ENCODE measurements at regions not wholly inside any gene's neighbourhood (a gene's known extent, or its start where the extent isn't known, plus 50 kb on each side); places are given as distances from the start of the nearest gene placed in this dataset.
"Not testable (repeated sequence)": the region's sequence is repeated elsewhere in the genome, so short reads cannot be mapped to it uniquely, and the experiment has no call there.

GRCh38 chr12:75656210-75656609, 144.8 kb upstream of the KRR1 start:
- no peak for DNase-seq (ENCODE audit: low read depth in 1 of 2, low spot score in 1 of 2)

GRCh38 chr12:75655315-75655806, 144.0 kb upstream of the KRR1 start:
- no peak for DNase-seq (ENCODE audit: low read depth in 1 of 2, low spot score in 1 of 2)

GRCh38 chr12:75651342-75651695, 139.9 kb upstream of the KRR1 start:
- DNase-seq (ENCODE audit: low read depth in 1 of 2, low spot score in 1 of 2) = no peak

DNA sequence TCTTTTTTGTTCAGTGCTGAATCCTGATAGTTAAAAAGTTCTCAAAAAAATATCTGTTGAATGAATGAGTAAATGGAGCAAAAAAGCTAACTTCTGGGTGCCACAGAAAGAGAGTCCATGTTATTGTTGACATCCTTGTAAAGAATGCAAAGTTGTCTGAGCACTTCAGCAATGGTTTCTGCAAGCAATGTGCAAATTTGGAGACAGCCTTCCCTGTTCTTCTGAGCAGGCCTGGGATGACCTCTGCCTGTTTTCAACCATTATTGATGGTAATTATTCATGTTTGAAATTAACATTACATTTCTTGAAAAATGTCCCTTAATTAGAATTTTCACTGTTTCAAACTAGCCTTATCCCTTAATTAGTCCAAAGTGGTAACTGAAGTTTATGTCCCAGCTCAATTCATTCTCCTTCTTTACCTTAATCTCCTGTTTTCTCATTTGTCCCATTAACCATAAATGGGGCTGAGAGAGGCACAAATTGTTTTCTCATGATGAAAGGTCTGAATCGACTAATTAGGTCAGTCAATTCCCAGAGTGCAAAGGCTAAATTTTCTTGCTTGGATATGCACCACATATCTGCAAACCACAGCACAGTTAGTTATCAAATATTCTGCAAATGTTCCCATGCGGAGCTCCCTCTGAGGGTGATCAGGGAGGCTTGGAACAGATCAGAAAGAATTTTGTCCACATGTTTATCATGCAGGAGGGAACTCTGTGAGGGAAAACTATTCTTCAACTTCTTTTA, 139.4 kb upstream of the KRR1 start:
- no peak for DNase-seq (ENCODE audit: low read depth in 1 of 2, low spot score in 1 of 2)

- no peak for DNase-seq (ENCODE audit: low read depth in 1 of 2, low spot score in 1 of 2)
These were observed 138.7 kb upstream of the KRR1 start for GRCh38 chr12:75650100-75650499.

- no peak for DNase-seq (ENCODE audit: low read depth in 1 of 2, low spot score in 1 of 2)
These were observed 137.4 kb upstream of the KRR1 start for GRCh38 chr12:75648856-75649255.

- DNase-seq (ENCODE audit: low read depth in 1 of 2, low spot score in 1 of 2) = no peak
These were observed 135.2 kb upstream of the KRR1 start for GRCh38 chr12:75646329-75647210.

- no peak for DNase-seq (ENCODE audit: low read depth in 1 of 2, low spot score in 1 of 2)
These were observed 133.2 kb upstream of the KRR1 start for GRCh38 chr12:75644472-75645072.

DNA sequence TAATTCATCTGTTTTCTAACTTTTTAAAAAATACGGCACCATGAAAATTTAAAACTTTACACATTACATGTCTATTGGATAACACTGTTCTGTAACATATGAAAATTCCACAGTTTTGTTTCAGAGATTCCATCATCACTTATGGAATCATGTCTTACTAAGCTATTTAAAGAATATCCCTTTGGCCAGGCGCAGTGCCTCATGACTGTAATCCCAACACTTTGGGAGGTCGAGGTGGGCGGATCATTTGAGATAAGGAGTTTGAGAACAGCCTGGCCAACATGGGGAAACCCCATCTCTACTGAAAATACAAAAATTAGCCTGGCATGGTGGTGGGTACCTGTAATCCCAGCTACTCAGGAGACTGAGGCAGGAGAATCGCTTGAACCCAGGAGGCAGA, 131.7 kb upstream of the KRR1 start:
- not testable (repeated sequence) for DNase-seq (ENCODE audit: low read depth in 1 of 2, low spot score in 1 of 2)

- DNase-seq (ENCODE audit: low read depth in 1 of 2, low spot score in 1 of 2) = no peak
These were observed 130.8 kb upstream of the KRR1 start for GRCh38 chr12:75642226-75642625.

GRCh38 chr12:75641031-75641780, 129.8 kb upstream of the KRR1 start:
- peak; percentile 6 to 37 for DNase-seq (ENCODE audit: low read depth in 1 of 2, low spot score in 1 of 2)

DNA sequence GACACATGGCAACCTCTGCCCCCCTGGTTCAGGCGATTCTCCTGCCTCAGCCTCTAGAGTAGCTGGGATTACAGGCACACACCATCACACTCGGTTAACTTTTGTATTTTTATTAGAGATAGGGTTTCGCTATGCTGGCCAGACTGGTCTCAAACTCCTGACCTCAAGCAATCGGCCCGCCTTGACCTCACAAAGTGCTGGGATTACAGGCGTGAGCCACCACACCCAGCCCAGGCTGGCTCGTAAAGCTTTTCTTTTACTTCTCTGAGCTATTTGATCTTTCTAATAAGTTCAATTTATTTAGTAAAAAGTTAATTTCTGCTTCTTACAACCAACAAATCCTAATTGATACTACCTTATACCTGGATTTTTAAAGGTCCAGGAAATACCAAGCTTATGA, 127.4 kb upstream of the KRR1 start:
- DNase-seq (ENCODE audit: low read depth in 1 of 2, low spot score in 1 of 2) = no peak

GRCh38 chr12:75636607-75637006, 125.2 kb upstream of the KRR1 start:
- no peak for DNase-seq (ENCODE audit: low read depth in 1 of 2, low spot score in 1 of 2)

- DNase-seq (ENCODE audit: low read depth in 1 of 2, low spot score in 1 of 2) = no peak
These were observed 124.4 kb upstream of the KRR1 start for GRCh38 chr12:75635606-75636444.

DNA sequence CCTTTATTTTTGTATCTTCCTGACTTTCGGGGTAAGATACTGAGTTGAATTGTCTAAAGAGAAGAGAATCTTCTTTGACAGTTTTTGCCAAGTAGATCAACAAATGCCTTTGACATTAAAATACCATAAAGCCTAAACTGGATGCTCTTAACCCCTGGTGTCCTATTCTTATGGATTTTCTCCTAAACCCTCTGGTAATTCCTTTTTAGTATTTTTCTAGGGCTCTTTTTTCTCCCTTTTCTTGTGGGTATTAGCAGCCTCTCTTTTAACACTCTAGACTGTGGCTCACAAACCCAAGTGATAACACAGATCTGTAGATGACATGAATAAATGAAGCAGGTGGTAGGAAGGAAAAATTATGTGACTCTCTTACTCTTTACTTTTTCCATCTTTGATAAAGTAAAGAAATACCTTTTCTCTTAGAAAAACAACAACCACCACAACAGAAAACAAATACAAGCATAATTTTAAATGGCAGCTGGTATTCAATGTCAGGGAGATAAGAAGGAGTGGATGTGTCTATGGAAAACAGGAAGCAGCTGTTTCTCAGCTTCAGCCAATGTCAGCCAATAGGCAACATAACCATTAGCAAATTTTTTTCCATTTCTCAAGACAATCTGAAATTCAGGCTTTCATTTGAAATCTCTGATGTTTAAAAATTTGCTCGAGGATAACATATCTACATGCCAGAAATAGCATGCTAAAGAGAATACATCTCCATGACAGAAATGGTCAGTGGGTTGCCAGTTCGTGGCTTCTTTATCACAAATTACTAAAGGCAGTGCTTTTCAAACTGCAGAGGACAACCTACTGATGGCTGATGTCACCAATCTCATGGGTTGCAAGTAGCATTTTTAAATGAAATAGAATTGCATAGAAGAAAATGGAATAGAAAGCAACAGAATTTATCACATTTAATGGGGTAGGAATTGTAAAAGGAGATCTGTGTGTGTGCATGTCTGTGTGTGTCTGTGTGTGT, 123.1 kb upstream of the KRR1 start:
- no peak for DNase-seq (ENCODE audit: low read depth in 1 of 2, low spot score in 1 of 2)

- no peak for DNase-seq (ENCODE audit: low read depth in 1 of 2, low spot score in 1 of 2)
These were observed 122.4 kb upstream of the KRR1 start for GRCh38 chr12:75633789-75634188.

DNA sequence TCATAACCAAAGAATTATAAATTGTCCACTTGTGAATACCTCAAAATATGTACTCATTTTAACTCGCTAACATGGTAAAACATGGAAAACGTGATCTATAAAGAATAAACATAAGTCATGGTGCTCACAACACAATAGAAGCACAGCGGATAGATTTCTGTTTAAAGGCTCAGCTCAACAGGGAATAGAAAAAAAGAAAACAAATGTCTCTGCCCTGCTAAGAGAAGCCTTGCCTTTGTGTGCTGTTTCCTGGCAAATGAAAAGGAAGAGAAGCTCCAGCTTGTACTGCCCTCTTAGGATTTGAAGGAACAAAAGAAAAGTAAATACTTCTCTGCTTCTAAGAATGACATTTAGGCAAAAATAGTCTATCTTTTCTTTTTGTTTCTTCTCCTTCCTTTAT, 121.0 kb upstream of the KRR1 start:
- no peak for DNase-seq (ENCODE audit: low read depth in 1 of 2, low spot score in 1 of 2)

- no peak for DNase-seq (ENCODE audit: low read depth in 1 of 2, low spot score in 1 of 2)
These were observed 120.4 kb upstream of the KRR1 start for GRCh38 chr12:75631831-75632230.

DNA sequence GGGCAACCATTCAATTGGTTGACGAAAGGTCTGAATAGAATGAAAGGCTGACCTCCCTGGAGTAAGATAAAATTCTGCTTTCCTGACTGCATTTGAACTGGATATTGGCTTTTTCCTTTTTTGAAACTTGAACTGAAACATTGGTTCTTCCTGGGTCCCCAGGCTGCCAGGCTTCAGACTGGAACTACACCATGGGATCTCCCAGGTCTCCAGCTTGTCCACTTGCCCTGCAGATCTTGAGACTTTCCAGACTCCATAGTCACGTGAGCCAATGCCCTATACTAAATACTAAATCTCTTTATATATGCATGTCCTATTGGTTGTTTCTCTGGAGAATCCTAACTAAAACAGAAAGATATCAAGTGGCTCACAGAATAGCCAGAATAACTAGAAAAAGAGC, 118.7 kb upstream of the KRR1 start:
- DNase-seq (ENCODE audit: low read depth in 1 of 2, low spot score in 1 of 2) = no peak
